GM12892 (cell line): ENCODE measurements at regions not wholly inside any gene's neighbourhood (a gene's known extent, or its start where the extent isn't known, plus 50 kb on each side); places are given as distances from the start of the nearest gene placed in this dataset.

Source experiments
- POLR2A ChIP-seq: IDR thresholded peaks from 2 replicates; pipeline ENCODE4 v1.6.1; 2011; ENCODE audit warnings: low read depth, low read length, control low read depth
- POLR2AphosphoS5 ChIP-seq: IDR thresholded peaks from 2 replicates; pipeline ENCODE4 v1.6.1; 2011; ENCODE audit warnings: low read depth, low read length, control low read depth
- TAF1 ChIP-seq: IDR thresholded peaks from 2 replicates; pipeline ENCODE4 v1.6.1; 2011; ENCODE audit warnings: low read depth, mild to moderate bottlenecking, control low read depth, low read length, borderline replicate concordance

GRCh38 chr3:24830230-24831152 is 335.8 kb upstream of the THRB start:
- TF ChIP-seq POLR2A (no peak), POLR2AphosphoS5 (no peak), TAF1 (no peak)
